ENCODE measurements at regions not wholly inside any gene's neighbourhood (a gene's known extent, or its start where the extent isn't known, plus 50 kb on each side); places are given as distances from the start of the nearest gene placed in this dataset.
A peak's percentile ranks its signal among the peaks of the same experiment; 100 is the strongest.

DNA sequence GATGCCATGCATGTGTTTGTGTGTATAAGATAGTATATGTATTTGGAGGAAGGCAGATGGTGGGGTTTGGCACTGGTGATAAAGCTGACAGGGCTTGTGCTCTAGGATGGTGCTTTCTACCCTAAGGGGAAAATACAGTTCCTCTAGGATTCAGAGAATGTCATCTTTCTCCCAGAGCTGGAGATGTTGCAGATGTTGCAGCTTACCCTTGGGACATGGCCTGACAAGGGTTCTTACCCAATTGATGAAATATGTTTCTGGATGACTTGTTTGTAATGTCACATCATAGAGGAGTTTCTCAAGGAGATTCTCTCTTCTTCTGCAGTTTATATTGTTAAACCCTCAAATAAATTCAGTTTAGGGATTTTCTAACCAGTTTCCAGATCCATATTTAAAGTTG is 52.5 kb upstream of the PITX2 start:
- TF ChIP-seq, protein P1, sequence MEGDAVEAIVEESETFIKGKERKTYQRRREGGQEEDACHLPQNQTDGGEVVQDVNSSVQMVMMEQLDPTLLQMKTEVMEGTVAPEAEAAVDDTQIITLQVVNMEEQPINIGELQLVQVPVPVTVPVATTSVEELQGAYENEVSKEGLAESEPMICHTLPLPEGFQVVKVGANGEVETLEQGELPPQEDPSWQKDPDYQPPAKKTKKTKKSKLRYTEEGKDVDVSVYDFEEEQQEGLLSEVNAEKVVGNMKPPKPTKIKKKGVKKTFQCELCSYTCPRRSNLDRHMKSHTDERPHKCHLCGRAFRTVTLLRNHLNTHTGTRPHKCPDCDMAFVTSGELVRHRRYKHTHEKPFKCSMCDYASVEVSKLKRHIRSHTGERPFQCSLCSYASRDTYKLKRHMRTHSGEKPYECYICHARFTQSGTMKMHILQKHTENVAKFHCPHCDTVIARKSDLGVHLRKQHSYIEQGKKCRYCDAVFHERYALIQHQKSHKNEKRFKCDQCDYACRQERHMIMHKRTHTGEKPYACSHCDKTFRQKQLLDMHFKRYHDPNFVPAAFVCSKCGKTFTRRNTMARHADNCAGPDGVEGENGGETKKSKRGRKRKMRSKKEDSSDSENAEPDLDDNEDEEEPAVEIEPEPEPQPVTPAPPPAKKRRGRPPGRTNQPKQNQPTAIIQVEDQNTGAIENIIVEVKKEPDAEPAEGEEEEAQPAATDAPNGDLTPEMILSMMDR (IDR thresholded peaks at IDR 0.05; ENCODE audit: low read depth, low read length, missing control alignments) = no peak
- DNase-seq (ENCODE audit: extremely low read depth, low read depth) = no peak

DNA sequence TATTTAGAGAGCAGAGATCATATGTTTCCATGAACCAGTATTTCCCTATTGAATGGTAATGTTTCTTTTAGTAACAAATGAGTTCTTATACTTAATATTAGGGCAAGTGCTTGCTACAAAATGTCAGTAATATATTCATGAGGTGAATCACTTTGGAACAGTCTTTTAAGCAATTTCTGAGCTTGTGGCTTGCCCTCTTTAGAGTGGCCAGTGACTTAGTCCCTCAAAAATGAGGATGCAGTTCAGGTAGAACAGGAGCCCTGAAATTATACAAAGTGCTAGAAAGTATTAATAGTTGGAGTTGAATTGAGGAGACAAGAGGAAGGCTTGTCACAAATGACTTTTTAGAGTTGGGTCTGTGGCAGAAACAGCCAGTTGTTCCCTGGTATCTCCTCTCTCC is 53.4 kb upstream of the PITX2 start:
- no peak overlapping the region for H3K4me3 ChIP-seq (replicated peaks; ENCODE audit: low read depth, low read length)
- TF ChIP-seq, protein P1 (IDR thresholded peaks at IDR 0.05; ENCODE audit: low read depth, low read length, missing control alignments) = no peak
- DNase-seq (ENCODE audit: extremely low read depth, low read depth) = no peak

More for the DNA sequence above, 52.5 kb upstream of the PITX2 start:
- no peak overlapping the region for H3K4me3 ChIP-seq (replicated peaks; ENCODE audit: low read depth, low read length)

DNA sequence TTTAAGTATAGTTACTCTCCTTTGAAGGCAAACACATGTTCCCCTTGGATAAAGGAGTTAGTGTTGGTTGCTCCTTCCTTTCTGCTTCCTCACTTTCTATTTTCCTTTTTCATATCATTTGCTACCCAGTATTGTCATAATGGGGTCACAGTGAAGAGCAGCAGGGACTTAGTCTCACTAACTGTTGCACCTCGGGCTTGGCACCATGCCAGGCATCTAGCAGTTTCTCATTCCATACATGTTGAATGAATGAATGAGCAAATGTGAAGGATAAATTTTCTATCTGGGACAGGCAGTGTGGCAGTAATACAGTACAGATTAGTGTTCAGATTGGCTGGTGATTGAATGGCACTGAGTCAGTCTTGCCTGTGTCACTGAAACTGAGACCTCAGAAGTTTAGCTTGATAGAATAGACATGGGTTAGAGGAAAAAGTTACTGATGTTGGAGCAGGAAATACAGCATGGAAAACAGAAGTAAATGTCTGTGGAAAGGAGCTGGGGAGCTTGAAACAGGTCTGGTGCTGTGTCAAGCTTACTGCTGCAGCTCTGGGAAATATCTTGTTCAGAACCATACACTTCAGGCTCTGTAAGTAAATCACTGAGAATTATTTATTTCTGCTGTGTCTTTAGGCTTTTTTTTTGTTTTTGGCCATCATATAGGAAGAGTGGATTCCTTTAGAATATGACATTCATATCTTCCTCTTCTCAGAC is 55.8 kb upstream of the PITX2 start:
- no peak overlapping the region for H3K4me3 ChIP-seq (replicated peaks; ENCODE audit: low read depth, low read length)
- DNase-seq (ENCODE audit: extremely low read depth, low read depth) = no peak
- TF ChIP-seq, protein P1 (IDR thresholded peaks at IDR 0.05; ENCODE audit: low read depth, low read length, missing control alignments) = no peak

DNA sequence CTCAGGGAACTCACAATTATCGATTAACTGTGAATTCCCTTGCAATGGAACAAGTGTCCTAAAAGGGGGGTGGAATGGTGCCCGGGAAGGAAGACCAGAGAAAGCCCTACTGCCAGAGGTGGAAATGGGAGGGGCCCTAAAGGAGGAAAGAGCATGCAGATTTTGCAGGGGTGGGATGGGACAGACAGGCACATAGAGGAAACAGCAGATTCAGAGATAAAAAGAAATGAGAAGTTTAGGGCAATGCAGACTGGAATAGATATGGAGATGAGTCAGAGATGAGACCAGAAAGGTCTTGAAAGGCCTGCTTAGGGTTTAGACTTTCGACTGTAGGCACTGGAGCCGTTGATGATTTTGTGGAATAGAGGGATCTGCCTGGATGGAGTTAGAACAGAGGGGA is 57.4 kb upstream of the PITX2 start:
- TF ChIP-seq, protein P1 (IDR thresholded peaks at IDR 0.05; ENCODE audit: low read depth, low read length, missing control alignments) = no peak
- no peak overlapping the region for H3K4me3 ChIP-seq (replicated peaks; ENCODE audit: low read depth, low read length)
- DNase-seq (ENCODE audit: extremely low read depth, low read depth) = no peak

DNA sequence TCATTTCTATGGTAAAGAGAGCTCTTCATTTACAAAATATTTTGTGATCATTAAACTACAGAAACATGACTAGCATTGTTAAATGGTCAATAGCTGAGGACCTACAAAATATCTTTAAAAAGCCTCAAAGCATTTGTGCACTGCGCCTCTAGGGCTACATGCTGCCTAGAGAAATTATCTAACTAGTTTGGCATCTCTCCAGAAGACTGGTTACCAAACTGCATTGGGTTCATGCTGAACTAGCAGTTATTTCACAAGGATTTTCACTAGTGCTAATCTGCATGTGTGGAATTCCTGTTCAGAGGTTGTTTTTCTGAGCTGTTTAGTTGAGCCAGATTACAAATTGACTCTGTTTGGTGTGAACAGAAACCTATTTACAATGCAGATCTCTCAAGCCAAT is 58.5 kb upstream of the PITX2 start:
- DNase-seq (ENCODE audit: extremely low read depth, low read depth) = no peak
- TF ChIP-seq, protein P1 (IDR thresholded peaks at IDR 0.05; ENCODE audit: low read depth, low read length, missing control alignments) = no peak
- H3K4me3 ChIP-seq (replicated peaks; ENCODE audit: low read depth, low read length) = no peak overlapping the region

DNA sequence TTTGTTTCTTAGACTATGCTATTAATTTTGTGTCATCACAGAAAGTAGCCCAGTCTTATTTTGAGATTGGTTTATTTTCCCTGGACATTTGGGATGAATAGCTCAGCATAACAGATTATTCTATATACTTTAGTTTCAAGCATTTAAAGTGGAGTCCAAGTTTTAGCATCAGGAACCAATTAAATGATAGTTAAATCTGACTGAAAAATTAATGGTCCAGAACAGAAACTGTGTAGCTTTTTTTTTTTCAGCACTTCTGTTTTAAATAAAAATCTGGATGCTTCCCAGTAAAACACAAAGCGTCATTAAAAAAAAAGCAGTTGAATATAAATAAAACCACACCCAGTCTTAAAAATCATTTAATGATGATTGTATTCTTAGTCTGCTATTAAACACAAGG is 59.4 kb upstream of the PITX2 start:
- TF ChIP-seq, protein P1 (IDR thresholded peaks at IDR 0.05; ENCODE audit: low read depth, low read length, missing control alignments) = no peak
- no peak overlapping the region for H3K4me3 ChIP-seq (replicated peaks; ENCODE audit: low read depth, low read length)
- peak; percentile 55 for DNase-seq (ENCODE audit: extremely low read depth, low read depth)

DNA sequence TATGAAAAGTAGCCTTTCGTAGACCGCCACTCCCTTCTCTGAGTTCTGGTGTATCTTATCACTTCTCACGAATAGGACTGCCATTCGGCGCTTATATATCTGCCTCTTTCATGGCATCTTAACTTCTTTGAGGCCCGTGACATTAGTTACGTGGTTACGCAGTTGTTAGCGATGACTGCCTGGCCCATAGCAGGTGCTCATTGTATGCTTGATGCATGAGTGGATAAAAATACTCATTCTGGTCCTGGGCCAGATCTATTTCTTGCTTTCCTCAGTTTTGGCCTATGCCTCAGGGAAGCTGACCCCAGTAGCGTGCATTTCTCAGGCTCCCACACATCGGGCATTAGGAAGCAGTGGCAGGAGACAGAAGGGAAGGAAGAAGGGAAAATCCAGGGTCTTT is 60.7 kb upstream of the PITX2 start:
- H3K4me3 ChIP-seq (replicated peaks; ENCODE audit: low read depth, low read length) = no peak overlapping the region
- no peak for DNase-seq (ENCODE audit: extremely low read depth, low read depth)
- TF ChIP-seq, protein P1 (IDR thresholded peaks at IDR 0.05; ENCODE audit: low read depth, low read length, missing control alignments) = no peak

Data from HFF-Myc (cell line).